Neural progenitor cell (in vitro differentiated cells): ENCODE measurements at regions not wholly inside any gene's neighbourhood (a gene's known extent, or its start where the extent isn't known, plus 50 kb on each side); places are given as distances from the start of the nearest gene placed in this dataset.

ENCODE experiments used
- EZH2 ChIP-seq: fragments of 200-600 bp; sonication (generic); IDR thresholded peaks from 2 replicates; pipeline ENCODE4 v1.6.1; 2017; ENCODE audit warnings: antibody characterized with exemption, mild to moderate bottlenecking, moderate library complexity
- TF ChIP-seq, protein P1 (sequence below): fragments of 200-600 bp; sonication (generic); IDR thresholded peaks from 2 replicates; pipeline ENCODE4 v1.5.1; 2017; ENCODE audit warnings: antibody characterized with exemption, mild to moderate bottlenecking

DNA sequence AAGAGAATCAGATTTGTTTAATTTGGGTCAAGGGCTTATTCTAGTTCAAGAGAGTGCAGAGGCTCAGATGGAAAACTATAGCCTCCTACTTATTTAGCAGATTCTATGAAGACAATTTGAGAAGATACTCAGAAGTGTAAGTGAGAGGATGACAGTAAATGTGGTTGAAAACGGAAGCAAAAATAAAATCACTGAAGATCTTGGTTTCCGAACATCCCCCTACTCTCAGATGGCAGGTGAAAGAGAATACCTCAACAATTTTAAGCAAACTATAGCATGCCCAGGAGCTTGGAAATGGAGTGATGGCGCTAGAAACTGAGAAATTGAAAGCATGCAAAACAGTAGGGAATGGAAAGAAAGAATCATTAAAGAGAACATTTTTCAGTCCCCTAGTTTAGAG is 705.5 kb upstream of the CDH8 start:
- TF ChIP-seq, protein P1, sequence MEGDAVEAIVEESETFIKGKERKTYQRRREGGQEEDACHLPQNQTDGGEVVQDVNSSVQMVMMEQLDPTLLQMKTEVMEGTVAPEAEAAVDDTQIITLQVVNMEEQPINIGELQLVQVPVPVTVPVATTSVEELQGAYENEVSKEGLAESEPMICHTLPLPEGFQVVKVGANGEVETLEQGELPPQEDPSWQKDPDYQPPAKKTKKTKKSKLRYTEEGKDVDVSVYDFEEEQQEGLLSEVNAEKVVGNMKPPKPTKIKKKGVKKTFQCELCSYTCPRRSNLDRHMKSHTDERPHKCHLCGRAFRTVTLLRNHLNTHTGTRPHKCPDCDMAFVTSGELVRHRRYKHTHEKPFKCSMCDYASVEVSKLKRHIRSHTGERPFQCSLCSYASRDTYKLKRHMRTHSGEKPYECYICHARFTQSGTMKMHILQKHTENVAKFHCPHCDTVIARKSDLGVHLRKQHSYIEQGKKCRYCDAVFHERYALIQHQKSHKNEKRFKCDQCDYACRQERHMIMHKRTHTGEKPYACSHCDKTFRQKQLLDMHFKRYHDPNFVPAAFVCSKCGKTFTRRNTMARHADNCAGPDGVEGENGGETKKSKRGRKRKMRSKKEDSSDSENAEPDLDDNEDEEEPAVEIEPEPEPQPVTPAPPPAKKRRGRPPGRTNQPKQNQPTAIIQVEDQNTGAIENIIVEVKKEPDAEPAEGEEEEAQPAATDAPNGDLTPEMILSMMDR: no peak
- TF ChIP-seq EZH2: no peak
